D721Med (cell line): ENCODE measurements at regions not wholly inside any gene's neighbourhood (a gene's known extent, or its start where the extent isn't known, plus 50 kb on each side); places are given as distances from the start of the nearest gene placed in this dataset.

Experiments used
- DNase-seq: peaks from one replicate; pipeline ENCODE4 v3.0.0; 2011; ENCODE audit warnings: low spot score; ENCODE audit not compliant: insufficient read length
- FAIRE-seq: peaks from 2 replicates; lab custom pipeline; 2011; peaks lifted over from hg19 to GRCh38; lab: Jason Lieb, UNC
- CTCF ChIP-seq: IDR thresholded peaks from 2 replicates; pipeline ENCODE4 v1.5.1; 2012; ENCODE audit warnings: mild to moderate bottlenecking, control low read depth; ENCODE audit not compliant: insufficient read depth; ENCODE audit errors: missing control alignments

- DNase-seq (no peak), FAIRE-seq (no peak)
- no peak for TF ChIP-seq CTCF
These were observed 135.2 kb upstream of the RUNX3 start for GRCh38 chr1:25065321-25065721.

GRCh38 chr1:25064465-25065240 lies 134.6 kb upstream of the RUNX3 start:
- FAIRE-seq = no peak
- TF ChIP-seq CTCF = no peak
- DNase-seq = no peak

- no peak for TF ChIP-seq CTCF
- FAIRE-seq (no peak), DNase-seq (no peak)
These were observed 133.7 kb upstream of the RUNX3 start for GRCh38 chr1:25063591-25064416.

- no peak for DNase-seq
These were observed 132.7 kb upstream of the RUNX3 start for GRCh38 chr1:25062621-25063255.

GRCh38 chr1:25061261-25061995 lies 131.4 kb upstream of the RUNX3 start:
- FAIRE-seq (no peak), DNase-seq (no peak)
- TF ChIP-seq CTCF = no peak

More at GRCh38 chr1:25062621-25063255, 132.7 kb upstream of the RUNX3 start:
- FAIRE-seq = no peak
- TF ChIP-seq CTCF = no peak

- TF ChIP-seq CTCF = no peak
- FAIRE-seq = no peak
- DNase-seq = no peak
These were observed 127.1 kb upstream of the RUNX3 start for GRCh38 chr1:25057188-25057587.
